H9 (cell line): ENCODE measurements at regions not wholly inside any gene's neighbourhood (a gene's known extent, or its start where the extent isn't known, plus 50 kb on each side); places are given as distances from the start of the nearest gene placed in this dataset.

Source experiments
- DNase-seq: peaks from one replicate; pipeline ENCODE4 v3.0.0-alpha.2; 2017
- H2AFZ ChIP-seq: one replicate; pipeline ENCODE4 v1.6.1; 2013; ENCODE audit warnings: mild to moderate bottlenecking, low read length, control low read depth, moderate library complexity
- H2AK5ac ChIP-seq: 2 replicates; pipeline ENCODE4 v1.6.1; 2013; ENCODE audit warnings: low read length, control low read depth, mixed read lengths; ENCODE audit not compliant: insufficient read length
- H2BK120ac ChIP-seq: one replicate; pipeline ENCODE4 v1.6.1; 2013; ENCODE audit warnings: low read depth, mild to moderate bottlenecking, low read length, control low read depth, inconsistent platforms; ENCODE audit not compliant: poor library complexity, severe bottlenecking
- H2BK12ac ChIP-seq: 2 replicates; pipeline ENCODE4 v1.6.1; 2013; ENCODE audit warnings: low read length, control low read depth, mixed read lengths, low read depth; ENCODE audit not compliant: insufficient read length
- H2BK15ac ChIP-seq: 2 replicates; pipeline ENCODE4 v1.6.1; 2013; ENCODE audit warnings: low read depth, low read length, control low read depth
- H2BK20ac ChIP-seq: one replicate; pipeline ENCODE4 v1.6.1; 2013; ENCODE audit warnings: low read depth, mild to moderate bottlenecking, low read length, control low read depth, inconsistent platforms; ENCODE audit not compliant: poor library complexity, severe bottlenecking
- H2BK5ac ChIP-seq: 2 replicates; pipeline ENCODE4 v1.6.1; 2013; ENCODE audit warnings: low read length, control low read depth, mixed read lengths; ENCODE audit not compliant: insufficient read length
- H3K14ac ChIP-seq: 2 replicates; pipeline ENCODE4 v1.6.1; 2013; ENCODE audit warnings: low read length, control low read depth; ENCODE audit not compliant: insufficient read depth
- H3K18ac ChIP-seq: 2 replicates; pipeline ENCODE4 v1.6.1; 2013; ENCODE audit warnings: low read depth, mild to moderate bottlenecking, mixed read lengths, low read length, control low read depth; ENCODE audit not compliant: insufficient read length
- H3K23ac ChIP-seq: 2 replicates; pipeline ENCODE4 v1.6.1; 2013; ENCODE audit warnings: low read length, control low read depth, mixed read lengths, low read depth; ENCODE audit not compliant: insufficient read length
- H3K23me2 ChIP-seq: 2 replicates; pipeline ENCODE4 v1.6.1; 2013; ENCODE audit warnings: low read depth, mild to moderate bottlenecking, mixed read lengths, low read length, control low read depth; ENCODE audit not compliant: insufficient read length, poor library complexity, severe bottlenecking
- H3K27ac ChIP-seq: 2 replicates; pipeline ENCODE4 v1.5.1; 2013; ENCODE audit warnings: low read length, control low read depth, mixed read lengths, low read depth; ENCODE audit not compliant: insufficient read length
- H3K27me3 ChIP-seq: 2 replicates; pipeline ENCODE4 v1.6.1; 2013; ENCODE audit warnings: low read length, control low read depth, inconsistent platforms; ENCODE audit not compliant: insufficient read depth
- H3K4ac ChIP-seq: 2 replicates; pipeline ENCODE4 v1.6.1; 2013; ENCODE audit warnings: low read depth, mild to moderate bottlenecking, control low read depth, inconsistent platforms, low read length, moderate library complexity
- H3K4me1 ChIP-seq: 2 replicates; pipeline ENCODE4 v1.6.1; 2013; ENCODE audit warnings: low read length, control low read depth, inconsistent platforms; ENCODE audit not compliant: insufficient read depth
- H3K4me2 ChIP-seq: 2 replicates; pipeline ENCODE4 v1.6.1; 2013; ENCODE audit warnings: low read length, control low read depth, mixed read lengths; ENCODE audit not compliant: insufficient read length, insufficient read depth
- H3K56ac ChIP-seq: 2 replicates; pipeline ENCODE4 v1.6.1; 2013; ENCODE audit warnings: low read depth, mild to moderate bottlenecking, mixed read lengths, low read length, control low read depth; ENCODE audit not compliant: insufficient read length
- H3K79me1 ChIP-seq: 2 replicates; pipeline ENCODE4 v1.6.1; 2013; ENCODE audit warnings: low read depth, mild to moderate bottlenecking, moderate library complexity, low read length, control low read depth, inconsistent platforms; ENCODE audit not compliant: insufficient read depth, poor library complexity, severe bottlenecking
- H3K79me2 ChIP-seq: 2 replicates; pipeline ENCODE4 v1.6.1; 2013; ENCODE audit warnings: low read length, control low read depth, inconsistent platforms; ENCODE audit not compliant: insufficient read depth
- H3K9ac ChIP-seq: 2 replicates; pipeline ENCODE4 v1.6.1; 2013; ENCODE audit warnings: low read length, control low read depth, mixed read lengths; ENCODE audit not compliant: insufficient read length; ENCODE audit errors: extremely low read depth
- H3K9me3 ChIP-seq: one replicate; pipeline ENCODE4 v1.6.1; 2013; ENCODE audit warnings: low read depth, low read length, inconsistent platforms; ENCODE audit not compliant: control insufficient read depth
- H3T11ph ChIP-seq: one replicate; pipeline ENCODE4 v1.6.1; 2013; ENCODE audit warnings: mild to moderate bottlenecking, low read length, control low read depth, inconsistent platforms
- H4K20me1 ChIP-seq: one replicate; pipeline ENCODE4 v1.6.1; 2013; ENCODE audit not compliant: control insufficient read depth, insufficient read length, insufficient read depth
- H4K5ac ChIP-seq: 2 replicates; pipeline ENCODE4 v1.6.1; 2013; ENCODE audit warnings: low read depth, mild to moderate bottlenecking, mixed read lengths, low read length, control low read depth; ENCODE audit not compliant: insufficient read length
- H4K8ac ChIP-seq: replicated peaks from 2 replicates; pipeline ENCODE4 v1.6.1; 2013; ENCODE audit warnings: low read length, control low read depth, mixed read lengths, low read depth; ENCODE audit not compliant: insufficient read length
- H4K91ac ChIP-seq: 2 replicates; pipeline ENCODE4 v1.6.1; 2013; ENCODE audit warnings: low read depth, mild to moderate bottlenecking, moderate library complexity, mixed read lengths, low read length, control low read depth; ENCODE audit not compliant: insufficient read length
- H3K27ac Mint-ChIP-seq, 3 experiments: 2 replicates in 2 of 3; 3 replicates in 1 of 3; pipeline ENCODE4 v1.8.0; 2020 to 2021; ENCODE audit warnings: mixed read lengths in 3 of 3, mild to moderate bottlenecking in 1 of 3, moderate library complexity in 1 of 3
- H3K27me3 Mint-ChIP-seq: 2 replicates; pipeline ENCODE4 v1.8.0; 2021; ENCODE audit warnings: low read depth, mild to moderate bottlenecking, moderate library complexity, mixed read lengths
- H3K36me3 Mint-ChIP-seq, 3 experiments: 2 replicates in 2 of 3; 3 replicates in 1 of 3; pipeline ENCODE4 v1.8.0; 2020 to 2021; ENCODE audit warnings: low read depth in 3 of 3, mixed read lengths in 3 of 3; ENCODE audit not compliant: insufficient read depth in 1 of 3
- H3K4me1 Mint-ChIP-seq, 2 experiments: 2 replicates each; pipeline ENCODE4 v1.8.0; 2020; ENCODE audit warnings: mixed read lengths in 2 of 2
- H3K4me3 Mint-ChIP-seq, 2 experiments: 2 replicates in 1 of 2; 3 replicates in 1 of 2; pipeline ENCODE4 v1.8.0; 2020 to 2021; ENCODE audit warnings: mild to moderate bottlenecking in 2 of 2, mixed read lengths in 2 of 2, moderate library complexity in 1 of 2
- H3K9me3 Mint-ChIP-seq, 2 experiments: 2 replicates in 1 of 2; 3 replicates in 1 of 2; pipeline ENCODE4 v1.8.0; 2020; ENCODE audit warnings: mild to moderate bottlenecking in 2 of 2, mixed read lengths in 2 of 2, moderate library complexity in 1 of 2
- CTCF ChIP-seq: fragments of 200-600 bp; sonication (generic); conservative IDR thresholded peaks from 3 replicates; pipeline ENCODE4 v1.8.0; 2021; ENCODE audit warnings: antibody characterized with exemption, mild to moderate bottlenecking
- WGBS: extraction: QIAGEN DNeasy Blood & Tissue Kit; methylation state at CpG from one replicate; pipeline ENCODE4 v1.1.7; 2013; ENCODE audit warnings: missing lambda C conversion rate, low lambda C conversion rate, mixed read lengths; ENCODE audit not compliant: insufficient read length; ENCODE audit errors: extremely low coverage; 5-methylcytosine and 5-hydroxymethylcytosine counted together

DNA sequence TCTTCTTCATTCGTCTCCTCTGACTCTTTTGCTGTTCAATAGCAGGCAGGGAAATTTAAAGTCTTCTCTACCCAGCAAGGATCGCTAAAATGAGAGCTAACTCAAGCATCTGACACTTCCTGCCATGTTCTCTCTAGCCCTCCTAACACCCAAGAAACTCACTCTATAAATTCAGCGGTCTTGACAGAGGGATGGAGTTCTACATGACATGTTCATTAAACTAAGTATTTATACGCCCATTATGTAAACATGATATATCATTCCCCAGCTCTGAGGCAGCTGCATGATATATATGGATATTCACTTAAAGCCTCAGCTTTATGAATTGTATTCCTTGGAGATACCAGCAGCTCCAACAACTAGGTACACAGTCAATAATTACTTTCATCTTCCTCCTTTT, 231.0 kb downstream of the METTL4 start:
- Histone ChIP-seq H3K79me1 (no peaks in the 10 kb centered on the region), H2AK5ac (no peak overlapping the region), H4K91ac (no peak overlapping the region), H3K27ac (no peak overlapping the region), H4K8ac (no peak overlapping the region), H2AFZ (no peak overlapping the region), H2BK15ac (no peak overlapping the region), H3K4me2 (no peak overlapping the region), H3T11ph (no peak overlapping the region), H2BK120ac (no peak overlapping the region), H2BK5ac (no peak overlapping the region), H3K14ac (no peak overlapping the region), H4K5ac (no peak overlapping the region), H3K23ac (no peak overlapping the region), H2BK12ac (no peak overlapping the region), H3K9me3 (no peaks in the 10 kb centered on the region), H3K23me2 (no peaks in the 10 kb centered on the region), H3K4me1 (no peaks in the 10 kb centered on the region), H3K4ac (no peak overlapping the region), H3K27me3 (no peaks in the 10 kb centered on the region), H2BK20ac (no peak overlapping the region), H3K79me2 (no peaks in the 10 kb centered on the region), H3K18ac (no peak overlapping the region), H4K20me1 (no peaks in the 10 kb centered on the region), H3K9ac (no peak overlapping the region), H3K56ac (no peak overlapping the region)
- H3K9me3 Mint-ChIP-seq, result no peaks in the 10 kb centered on the region
- no peak for DNase-seq
- no CpG with 5 or more reads among the region's 4 CpGs for WGBS
- no peak for TF ChIP-seq CTCF
- H3K4me1 Mint-ChIP-seq, result no peaks in the 10 kb centered on the region
- H3K27ac Mint-ChIP-seq, result no peak overlapping the region
- H3K4me3 Mint-ChIP-seq, result no peak overlapping the region
- peaks cover 3% of the 10 kb centered on the region; the same call in 1 of the 2 replicates for H3K27me3 Mint-ChIP-seq
- H3K36me3 Mint-ChIP-seq, result no peaks in the 10 kb centered on the region
